PFSK-1 (cell line): ENCODE measurements at regions not wholly inside any gene's neighbourhood (a gene's known extent, or its start where the extent isn't known, plus 50 kb on each side); places are given as distances from the start of the nearest gene placed in this dataset.

Experiments
- FOXP2 ChIP-seq: optimal IDR thresholded peaks from 2 replicates; pipeline ENCODE3; 2011; ENCODE audit warnings: borderline replicate concordance, control low read depth, inconsistent platforms; ENCODE audit not compliant: insufficient read depth; ENCODE audit errors: extremely low read length, extremely low read depth
- POLR2AphosphoS5 ChIP-seq: IDR thresholded peaks from 2 replicates; pipeline ENCODE4 v1.6.1; 2012; ENCODE audit warnings: low read depth, mild to moderate bottlenecking, control low read depth, low read length, moderate library complexity
- SIN3A ChIP-seq: IDR thresholded peaks from 2 replicates; pipeline ENCODE4 v1.6.1; 2012; ENCODE audit warnings: mild to moderate bottlenecking, low read length, moderate library complexity, borderline replicate concordance; ENCODE audit not compliant: insufficient read depth
- TF ChIP-seq, protein P1 (sequence below), 2 experiments: IDR thresholded peaks; 2 replicates each; pipeline versions ENCODE4 v1.6.1 to v1.8.0; 2011 to 2012; ENCODE audit warnings: low read depth in 2 of 2, low read length in 2 of 2, control low read depth in 1 of 2, inconsistent platforms in 1 of 2, mild to moderate bottlenecking in 1 of 2, moderate library complexity in 1 of 2; ENCODE audit not compliant: insufficient read depth in 1 of 2

GRCh38 chr13:89749888-89750287, 1597.6 kb upstream of the MIR17HG start:
- TF ChIP-seq FOXP2 (no peak), POLR2AphosphoS5 (no peak), SIN3A (no peak)
- TF ChIP-seq, protein P1, sequence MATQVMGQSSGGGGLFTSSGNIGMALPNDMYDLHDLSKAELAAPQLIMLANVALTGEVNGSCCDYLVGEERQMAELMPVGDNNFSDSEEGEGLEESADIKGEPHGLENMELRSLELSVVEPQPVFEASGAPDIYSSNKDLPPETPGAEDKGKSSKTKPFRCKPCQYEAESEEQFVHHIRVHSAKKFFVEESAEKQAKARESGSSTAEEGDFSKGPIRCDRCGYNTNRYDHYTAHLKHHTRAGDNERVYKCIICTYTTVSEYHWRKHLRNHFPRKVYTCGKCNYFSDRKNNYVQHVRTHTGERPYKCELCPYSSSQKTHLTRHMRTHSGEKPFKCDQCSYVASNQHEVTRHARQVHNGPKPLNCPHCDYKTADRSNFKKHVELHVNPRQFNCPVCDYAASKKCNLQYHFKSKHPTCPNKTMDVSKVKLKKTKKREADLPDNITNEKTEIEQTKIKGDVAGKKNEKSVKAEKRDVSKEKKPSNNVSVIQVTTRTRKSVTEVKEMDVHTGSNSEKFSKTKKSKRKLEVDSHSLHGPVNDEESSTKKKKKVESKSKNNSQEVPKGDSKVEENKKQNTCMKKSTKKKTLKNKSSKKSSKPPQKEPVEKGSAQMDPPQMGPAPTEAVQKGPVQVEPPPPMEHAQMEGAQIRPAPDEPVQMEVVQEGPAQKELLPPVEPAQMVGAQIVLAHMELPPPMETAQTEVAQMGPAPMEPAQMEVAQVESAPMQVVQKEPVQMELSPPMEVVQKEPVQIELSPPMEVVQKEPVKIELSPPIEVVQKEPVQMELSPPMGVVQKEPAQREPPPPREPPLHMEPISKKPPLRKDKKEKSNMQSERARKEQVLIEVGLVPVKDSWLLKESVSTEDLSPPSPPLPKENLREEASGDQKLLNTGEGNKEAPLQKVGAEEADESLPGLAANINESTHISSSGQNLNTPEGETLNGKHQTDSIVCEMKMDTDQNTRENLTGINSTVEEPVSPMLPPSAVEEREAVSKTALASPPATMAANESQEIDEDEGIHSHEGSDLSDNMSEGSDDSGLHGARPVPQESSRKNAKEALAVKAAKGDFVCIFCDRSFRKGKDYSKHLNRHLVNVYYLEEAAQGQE (IDR thresholded peaks at IDR 0.05; ENCODE audit: insufficient read depth in 1 of 2, low read depth in 2 of 2, low read length in 2 of 2), result no peak
